Adrenal gland (tissue), 9 donors: ENCODE measurements at regions not wholly inside any gene's neighbourhood (a gene's known extent, or its start where the extent isn't known, plus 50 kb on each side); places are given as distances from the start of the nearest gene placed in this dataset.

Experiments used
- DNase-seq, 7 donors: peaks; one replicate each; pipeline ENCODE4 v3.0.0-alpha.2; 2019 to 2020
- H3K27ac ChIP-seq, 5 donors: fragments of 200-600 bp; sonication (generic) in 4 of 5; 1 replicate in 3 of 5; 2 replicates in 2 of 5; pipeline versions ENCODE4 v1.5.1 to v1.8.0; 2016 to 2020; ENCODE audit warnings: mild to moderate bottlenecking in 1 of 5
- H3K27me3 ChIP-seq: fragments of 200-600 bp; 2 replicates; pipeline ENCODE4 v1.8.0; 2021
- H3K36me3 ChIP-seq, 2 donors: fragments of 200-600 bp; replicated peaks in 1 of 2; 1 replicate in 1 of 2; 2 replicates in 1 of 2; pipeline versions ENCODE4 v1.5.1 to v1.8.0; 2018 to 2022
- H3K4me1 ChIP-seq, 2 donors: fragments of 200-600 bp; replicated peaks in 1 of 2; 1 replicate in 1 of 2; 2 replicates in 1 of 2; pipeline versions ENCODE4 v1.5.1 to v1.8.0; 2018 to 2021
- H3K4me3 ChIP-seq, 4 donors: fragments of 200-600 bp; sonication (generic) in 3 of 4; one replicate each; pipeline ENCODE4 v1.5.1; 2016 to 2018
- H3K9me3 ChIP-seq, 3 donors: fragments of 200-600 bp; sonication (generic) in 1 of 3; replicated peaks in 1 of 3; 1 replicate in 2 of 3; 2 replicates in 1 of 3; pipeline versions ENCODE4 v1.5.1 to v1.8.0; 2016 to 2021
- CTCF ChIP-seq, 6 experiments: fragments of 450-650 bp in 4 of 6; fragments of 200-600 bp in 2 of 6; sonication (generic) in 1 of 6; IDR thresholded peaks; 1 replicate in 5 of 6; 2 replicates in 1 of 6; pipeline versions ENCODE4 v1.5.1 to v1.8.0; 2016 to 2021; ENCODE audit warnings: antibody characterized with exemption in 6 of 6, mild to moderate bottlenecking in 2 of 6, moderate library complexity in 1 of 6
- POLR2A ChIP-seq, 2 donors: fragments of 450-650 bp; IDR thresholded peaks; one replicate each; pipeline ENCODE4 v1.6.1; 2017; ENCODE audit warnings: antibody characterized with exemption in 2 of 2, mild to moderate bottlenecking in 2 of 2, moderate library complexity in 1 of 2
- WGBS, 4 donors: extraction: QIAGEN DNeasy Blood & Tissue Kit in 2 of 4; methylation state at CpG; one replicate each; pipeline versions ENCODE4 v1.1.5 to v1.1.7; 2013 to 2017; 5-methylcytosine and 5-hydroxymethylcytosine counted together
- intact Hi-C, 2 donors: fragments of 100-400 bp; cut with DNase I; formaldehyde crosslinking; loops; one replicate each; pipeline versions ENCODE4 v1.14.1 to v1.15.0; 2022 to 2023
- donor health status: healthy with polysubstance abuse.
- donor health status: Bipolar disorder and iron deficiency.
- donor health status: DM: yes; HTN: yes; CAD: no.
- donor health status: DM: no; HTN: no; CAD: no.
- donor health status: DM: no; HTN: no; CAD: no.

DNA sequence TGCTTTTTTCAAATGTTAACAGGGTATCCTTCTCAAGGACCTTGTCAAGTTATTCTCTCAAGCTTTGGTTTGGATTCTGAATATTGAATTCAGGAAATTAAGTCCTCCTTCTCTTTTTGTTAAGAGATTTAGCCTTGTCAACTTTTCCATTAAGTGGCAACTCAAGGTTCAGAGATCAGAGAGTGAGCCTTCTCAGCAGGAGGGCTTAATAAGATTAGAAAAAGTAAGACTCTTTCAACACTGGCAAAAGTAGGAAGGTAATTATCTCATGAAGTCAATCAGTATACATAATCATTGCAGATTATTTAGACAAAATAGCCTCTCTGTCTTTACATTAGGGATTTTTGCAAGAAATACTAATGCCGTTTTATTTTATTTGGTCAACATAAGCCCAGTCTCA lies 330.7 kb downstream of the KIF2B start:
- no peak overlapping the region for H3K4me3 ChIP-seq
- no peaks in the 10 kb centered on the region for H3K27me3 ChIP-seq
- no peak overlapping the region for H3K27ac ChIP-seq
- H3K36me3 ChIP-seq, result no peaks in the 10 kb centered on the region
- no peaks in the 10 kb centered on the region for H3K4me1 ChIP-seq
- H3K9me3 ChIP-seq, result no peaks in the 10 kb centered on the region
- 64 to 75% (median 73%) methylated on average over 1 of the region's 1 CpG for WGBS, 4 donors
- no peak for DNase-seq
- TF ChIP-seq POLR2A (IDR thresholded peaks at IDR 0.05) (no peak), CTCF (IDR thresholded peaks at IDR 0.05) (no peak)
- intact Hi-C loops, result no loop called here

- Histone ChIP-seq H3K27me3 (no peaks in the 10 kb centered on the region), H3K4me3 (no peak overlapping the region), H3K27ac (no peak overlapping the region), H3K36me3 (no peaks in the 10 kb centered on the region), H3K4me1 (no peaks in the 10 kb centered on the region), H3K9me3 (no peaks in the 10 kb centered on the region)
- intact Hi-C loops, result no loop called here
- no peak for TF ChIP-seq CTCF (IDR thresholded peaks at IDR 0.05)
- TF ChIP-seq POLR2A (IDR thresholded peaks at IDR 0.05), result no peak
- DNase-seq, result no peak
- WGBS, 4 donors, result 61 to 70% (median 62%) methylated on average over 2 of the region's 2 CpGs
Observed at GRCh38 chr17:54157542-54157941, 334.8 kb downstream of the KIF2B start.

- Histone ChIP-seq H3K36me3 (no peaks in the 10 kb centered on the region), H3K4me3 (no peak overlapping the region), H3K27ac (no peak overlapping the region), H3K27me3 (peaks cover 5% of the 10 kb centered on the region), H3K9me3 (no peaks in the 10 kb centered on the region), H3K4me1 (no peaks in the 10 kb centered on the region)
- peak in 3 of 7 donors; percentile 3 to 21 (median 14) for DNase-seq
- intact Hi-C loops, result no loop called here
- 18 to 26% (median 20%) methylated on average over 3 of the region's 3 CpGs for WGBS, 4 donors
- TF ChIP-seq POLR2A (IDR thresholded peaks at IDR 0.05) (no peak), CTCF (IDR thresholded peaks at IDR 0.05) (peak; percentile 16 to 55 (median 42))
Observed at GRCh38 chr17:54172096-54172984, 349.6 kb downstream of the KIF2B start.

DNA sequence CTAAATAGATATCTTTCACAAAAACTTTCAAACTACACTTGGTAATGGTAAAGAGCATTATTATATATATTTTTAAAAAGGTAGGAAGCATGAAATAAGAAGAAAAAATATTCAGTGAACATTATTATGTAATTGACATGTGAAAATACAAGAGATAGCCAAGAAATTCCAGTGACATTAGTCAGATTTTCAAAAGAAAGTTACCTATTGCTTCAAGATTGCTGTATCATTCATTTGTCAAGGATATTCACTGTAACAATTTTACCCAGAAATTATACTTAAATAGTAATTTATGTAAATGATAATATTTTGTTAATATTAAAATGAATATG lies 350.2 kb downstream of the KIF2B start:
- no peaks in the 10 kb centered on the region for H3K4me1 ChIP-seq
- no peak for TF ChIP-seq POLR2A (IDR thresholded peaks at IDR 0.05)
- TF ChIP-seq CTCF (IDR thresholded peaks at IDR 0.05), result no peak
- intact Hi-C loops, result no loop called here
- no peaks in the 10 kb centered on the region for H3K36me3 ChIP-seq
- H3K27ac ChIP-seq, result no peak overlapping the region
- peaks cover 5% of the 10 kb centered on the region for H3K27me3 ChIP-seq
- no peak for DNase-seq
- no peak overlapping the region for H3K4me3 ChIP-seq
- no peaks in the 10 kb centered on the region for H3K9me3 ChIP-seq
